Psoas muscle (tissue), 7 donors: ENCODE measurements at regions not wholly inside any gene's neighbourhood (a gene's known extent, or its start where the extent isn't known, plus 50 kb on each side); places are given as distances from the start of the nearest gene placed in this dataset.

Experiments
- ATAC-seq, 4 donors: fragments of 200-7000 bp; cut with Tn5 transposase; one replicate each; pipeline ENCODE4 v1.9.1; 2020; ENCODE audit warnings: moderate library complexity in 3 of 4, mild to moderate bottlenecking in 2 of 4
- DNase-seq, 2 donors: peaks; one replicate each; pipeline ENCODE4 v3.0.0-alpha.2; 2020
- H3K27ac ChIP-seq: fragments of 200-600 bp; one replicate; pipeline ENCODE4 v1.8.0; 2022
- H3K27me3 ChIP-seq, 3 donors: fragments of 200-600 bp in 1 of 3; one replicate each; pipeline versions ENCODE4 v1.6.1 to v1.8.0; 2013 to 2022; ENCODE audit warnings: low read length in 2 of 3, mild to moderate bottlenecking in 2 of 3, moderate library complexity in 1 of 3; ENCODE audit not compliant: insufficient read depth in 3 of 3
- H3K36me3 ChIP-seq, 2 donors: fragments of 200-600 bp in 1 of 2; one replicate each; pipeline versions ENCODE4 v1.6.1 to v1.8.0; 2013 to 2022; ENCODE audit warnings: low read depth in 1 of 2, mild to moderate bottlenecking in 1 of 2, moderate library complexity in 1 of 2; ENCODE audit not compliant: insufficient read depth in 1 of 2
- H3K4me1 ChIP-seq: fragments of 200-600 bp; one replicate; pipeline ENCODE4 v1.8.0; 2022
- H3K4me3 ChIP-seq: fragments of 200-600 bp; one replicate; pipeline ENCODE4 v1.8.0; 2022; ENCODE audit warnings: mild to moderate bottlenecking
- H3K9me3 ChIP-seq: fragments of 200-600 bp; one replicate; pipeline ENCODE4 v1.8.0; 2022
- WGBS, 3 donors: extraction: QIAGEN DNeasy Blood & Tissue Kit; methylation state at CpG; one replicate each; pipeline versions ENCODE4 v1.1.6 to v1.1.7; 2013; 5-methylcytosine and 5-hydroxymethylcytosine counted together
- intact Hi-C, 2 donors: fragments of 100-400 bp; cut with DNase I; formaldehyde crosslinking; loops; one replicate each; pipeline versions ENCODE4 v1.11.0 to v1.14.2; 2022
- TF ChIP-seq, protein P1 (sequence below): fragments of 200-600 bp; IDR thresholded peaks from one replicate; pipeline ENCODE4 v1.8.0; 2022; ENCODE audit warnings: antibody characterized with exemption
- donor health status: healthy with polysubstance abuse.
- donor health status: DM: no; HTN: no; CAD: no; lungs with moderate emphysema.
- donor health status: Bipolar disorder and iron deficiency.
- donor health status: healthy.
- donor health status: DM: yes; HTN: yes; CAD: no.
- donor health status: DM: no; HTN: no; CAD: no.
- donor health status: DM: yes; HTN: yes; CAD: no.

- no peak overlapping the region for H3K27ac ChIP-seq
- ATAC-seq, result no peak
- no peaks in the 10 kb centered on the region for H3K4me1 ChIP-seq
- intact Hi-C loops, result no loop called here
- H3K4me3 ChIP-seq, result no peak overlapping the region
- no peaks in the 10 kb centered on the region for H3K27me3 ChIP-seq
- TF ChIP-seq, protein P1, sequence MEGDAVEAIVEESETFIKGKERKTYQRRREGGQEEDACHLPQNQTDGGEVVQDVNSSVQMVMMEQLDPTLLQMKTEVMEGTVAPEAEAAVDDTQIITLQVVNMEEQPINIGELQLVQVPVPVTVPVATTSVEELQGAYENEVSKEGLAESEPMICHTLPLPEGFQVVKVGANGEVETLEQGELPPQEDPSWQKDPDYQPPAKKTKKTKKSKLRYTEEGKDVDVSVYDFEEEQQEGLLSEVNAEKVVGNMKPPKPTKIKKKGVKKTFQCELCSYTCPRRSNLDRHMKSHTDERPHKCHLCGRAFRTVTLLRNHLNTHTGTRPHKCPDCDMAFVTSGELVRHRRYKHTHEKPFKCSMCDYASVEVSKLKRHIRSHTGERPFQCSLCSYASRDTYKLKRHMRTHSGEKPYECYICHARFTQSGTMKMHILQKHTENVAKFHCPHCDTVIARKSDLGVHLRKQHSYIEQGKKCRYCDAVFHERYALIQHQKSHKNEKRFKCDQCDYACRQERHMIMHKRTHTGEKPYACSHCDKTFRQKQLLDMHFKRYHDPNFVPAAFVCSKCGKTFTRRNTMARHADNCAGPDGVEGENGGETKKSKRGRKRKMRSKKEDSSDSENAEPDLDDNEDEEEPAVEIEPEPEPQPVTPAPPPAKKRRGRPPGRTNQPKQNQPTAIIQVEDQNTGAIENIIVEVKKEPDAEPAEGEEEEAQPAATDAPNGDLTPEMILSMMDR, result no peak
- 72 to 77% (median 74%) methylated on average over 10 of the region's 10 CpGs for WGBS, 3 donors
- H3K9me3 ChIP-seq, result no peaks in the 10 kb centered on the region
- DNase-seq, result no peak
- no peaks in the 10 kb centered on the region for H3K36me3 ChIP-seq
These were observed 198.0 kb downstream of the SIM1 start for GRCh38 chr6:100266494-100267401.

GRCh38 chr6:100262086-100262485, 202.6 kb downstream of the SIM1 start:
- no peak overlapping the region for H3K4me3 ChIP-seq
- H3K9me3 ChIP-seq, result no peaks in the 10 kb centered on the region
- no peak for ATAC-seq
- WGBS, 3 donors, result 91 to 94% (median 93%) methylated on average over 4 of the region's 4 CpGs
- H3K27me3 ChIP-seq, result no peaks in the 10 kb centered on the region
- no peaks in the 10 kb centered on the region for H3K4me1 ChIP-seq
- H3K27ac ChIP-seq, result no peak overlapping the region
- TF ChIP-seq, protein P1, result no peak
- no peak for DNase-seq
- H3K36me3 ChIP-seq, result no peaks in the 10 kb centered on the region
- intact Hi-C loops, result no loop called here

GRCh38 chr6:100261486-100261885, 203.2 kb downstream of the SIM1 start:
- intact Hi-C loops, result no loop called here
- Histone ChIP-seq H3K9me3 (no peaks in the 10 kb centered on the region), H3K36me3 (no peaks in the 10 kb centered on the region), H3K27ac (no peak overlapping the region), H3K4me3 (no peak overlapping the region), H3K27me3 (no peaks in the 10 kb centered on the region), H3K4me1 (no peaks in the 10 kb centered on the region)
- TF ChIP-seq, protein P1, result no peak
- WGBS, 3 donors, result 88 to 92% (median 91%) methylated on average over 2 of the region's 2 CpGs
- ATAC-seq (no peak), DNase-seq (no peak)

DNA sequence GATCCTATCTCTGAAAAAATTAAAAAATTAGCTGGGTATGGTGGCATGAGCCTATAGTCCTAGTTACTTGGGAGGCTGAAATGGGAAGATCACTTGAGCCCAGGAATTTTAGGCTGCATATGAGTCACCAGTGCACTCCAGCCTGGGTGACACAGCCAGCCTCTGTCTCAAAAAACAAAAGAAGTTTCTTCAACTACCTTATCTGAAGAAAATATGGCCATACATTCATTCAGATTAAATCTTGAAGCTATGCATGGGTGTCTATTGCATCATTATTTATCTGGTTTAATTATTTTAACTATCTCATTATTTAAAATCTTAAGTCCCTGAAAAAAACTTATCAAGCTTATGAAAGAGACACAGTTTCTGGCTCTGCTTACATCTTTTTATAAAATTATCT, 204.1 kb downstream of the SIM1 start:
- DNase-seq (no peak), ATAC-seq (no peak)
- Histone ChIP-seq H3K9me3 (no peaks in the 10 kb centered on the region), H3K27me3 (no peaks in the 10 kb centered on the region), H3K36me3 (no peaks in the 10 kb centered on the region), H3K27ac (no peak overlapping the region), H3K4me1 (no peaks in the 10 kb centered on the region), H3K4me3 (no peak overlapping the region)
- intact Hi-C loops, result no loop called here
- TF ChIP-seq, protein P1, result no peak

- Histone ChIP-seq H3K4me3 (no peak overlapping the region), H3K36me3 (no peaks in the 10 kb centered on the region), H3K27me3 (no peaks in the 10 kb centered on the region), H3K4me1 (no peaks in the 10 kb centered on the region), H3K27ac (no peak overlapping the region), H3K9me3 (no peaks in the 10 kb centered on the region)
- TF ChIP-seq, protein P1, result no peak
- intact Hi-C loops, result no loop called here
- no peak for DNase-seq
- 87 to 89% (median 87%) methylated on average over 3 of the region's 3 CpGs for WGBS, 3 donors
- no peak for ATAC-seq
These were observed 204.9 kb downstream of the SIM1 start for GRCh38 chr6:100259865-100260264.
